GM23248 (cell line): ENCODE measurements at regions not wholly inside any gene's neighbourhood (a gene's known extent, or its start where the extent isn't known, plus 50 kb on each side); places are given as distances from the start of the nearest gene placed in this dataset.

ENCODE experiments used
- DNase-seq: peaks from one replicate; pipeline ENCODE4 v3.0.0-alpha.2; 2015
- H2AFZ ChIP-seq: fragments of 200-600 bp; sonication (generic); 2 replicates; pipeline ENCODE4 v1.6.1; 2016; ENCODE audit warnings: antibody characterized with exemption
- H3F3A ChIP-seq: fragments of 200-600 bp; sonication (generic); 2 replicates; pipeline ENCODE4 v1.6.1; 2016; ENCODE audit warnings: mild to moderate bottlenecking, antibody characterized with exemption, mixed run types; ENCODE audit not compliant: insufficient read depth
- H3K27ac ChIP-seq: fragments of 200-600 bp; sonication (generic); 2 replicates; pipeline ENCODE4 v1.5.1; 2016; ENCODE audit warnings: mild to moderate bottlenecking
- H3K27me3 ChIP-seq: fragments of 200-600 bp; sonication (generic); replicated peaks from 2 replicates; pipeline ENCODE4 v1.6.1; 2016; ENCODE audit warnings: mild to moderate bottlenecking; ENCODE audit not compliant: insufficient read depth
- H3K36me3 ChIP-seq: fragments of 200-600 bp; sonication (generic); 2 replicates; pipeline ENCODE4 v1.6.1; 2016; ENCODE audit warnings: low read depth, mild to moderate bottlenecking
- H3K4me1 ChIP-seq: fragments of 200-600 bp; sonication (generic); 2 replicates; pipeline ENCODE4 v1.6.1; 2016; ENCODE audit warnings: mild to moderate bottlenecking; ENCODE audit not compliant: insufficient read depth
- H3K4me2 ChIP-seq: fragments of 200-600 bp; sonication (generic); one replicate; pipeline ENCODE4 v1.6.1; 2016; ENCODE audit warnings: mild to moderate bottlenecking; ENCODE audit not compliant: unreplicated experiment
- H3K4me3 ChIP-seq: fragments of 200-600 bp; sonication (generic); 2 replicates; pipeline ENCODE4 v1.5.1; 2016; ENCODE audit warnings: mild to moderate bottlenecking
- H3K79me2 ChIP-seq: fragments of 200-600 bp; sonication (generic); 2 replicates; pipeline ENCODE4 v1.6.1; 2016; ENCODE audit warnings: mild to moderate bottlenecking; ENCODE audit not compliant: insufficient read depth
- H3K9ac ChIP-seq: fragments of 200-600 bp; sonication (generic); 2 replicates; pipeline ENCODE4 v1.6.1; 2016; ENCODE audit warnings: mild to moderate bottlenecking
- H3K9me2 ChIP-seq: fragments of 200-600 bp; sonication (generic); 2 replicates; pipeline ENCODE4 v1.6.1; 2016; ENCODE audit warnings: mixed run types, mild to moderate bottlenecking, moderate library complexity; ENCODE audit not compliant: insufficient read depth
- H3K9me3 ChIP-seq: fragments of 200-600 bp; sonication (generic); one replicate; pipeline ENCODE4 v1.6.1; 2017; ENCODE audit warnings: low read depth
- H4K20me1 ChIP-seq: fragments of 200-600 bp; sonication (generic); 2 replicates; pipeline ENCODE4 v1.6.0; 2016; ENCODE audit not compliant: insufficient read depth
- EZH2 ChIP-seq: fragments of 200-600 bp; sonication (generic); IDR thresholded peaks from 2 replicates; pipeline ENCODE4 v1.6.1; 2018; ENCODE audit warnings: antibody characterized with exemption, mild to moderate bottlenecking; ENCODE audit not compliant: insufficient read depth, poor library complexity, severe bottlenecking
- EZH2phosphoT487 ChIP-seq: fragments of 200-600 bp; sonication (generic); IDR thresholded peaks from 2 replicates; pipeline ENCODE4 v1.6.1; 2018; ENCODE audit warnings: antibody characterized with exemption, moderate library complexity, mild to moderate bottlenecking, low read depth; ENCODE audit not compliant: insufficient read depth
- WGBS, 2 experiments: methylation state at CpG; one replicate each; pipeline ENCODE4 v1.1.6; 2015 to 2017; ENCODE audit warnings: low lambda C conversion rate in 2 of 2, low coverage in 1 of 2; ENCODE audit errors: missing lambda C conversion rate in 2 of 2; 5-methylcytosine and 5-hydroxymethylcytosine counted together
- in situ Hi-C: fragments of 300-500 bp; cut with MboI; formaldehyde crosslinking; loops from 2 replicates; pipeline ENCODE4 v1.15.0; 2020

- Histone ChIP-seq H3K36me3 (no peaks in the 10 kb centered on the region), H3K9ac (no peak overlapping the region), H3K4me2 (no peak overlapping the region), H3K9me3 (no peaks in the 10 kb centered on the region), H3K27ac (no peak overlapping the region), H3K9me2 (no peaks in the 10 kb centered on the region), H3K79me2 (no peaks in the 10 kb centered on the region), H3K4me1 (no peaks in the 10 kb centered on the region), H3K27me3 (no peaks in the 10 kb centered on the region), H2AFZ (no peak overlapping the region), H3K4me3 (no peak overlapping the region), H4K20me1 (no peaks in the 10 kb centered on the region), H3F3A (no peaks in the 10 kb centered on the region)
- DNase-seq = no peak
- 40 to 47% methylated on average over 5 of the region's 5 CpGs for WGBS, 2 experiments
- TF ChIP-seq EZH2 (no peak), EZH2phosphoT487 (no peak)
- in situ Hi-C loops = no loop called here
Measured at GRCh38 chr6:168201799-168202198, 117.8 kb downstream of the DACT2 start.

DNA sequence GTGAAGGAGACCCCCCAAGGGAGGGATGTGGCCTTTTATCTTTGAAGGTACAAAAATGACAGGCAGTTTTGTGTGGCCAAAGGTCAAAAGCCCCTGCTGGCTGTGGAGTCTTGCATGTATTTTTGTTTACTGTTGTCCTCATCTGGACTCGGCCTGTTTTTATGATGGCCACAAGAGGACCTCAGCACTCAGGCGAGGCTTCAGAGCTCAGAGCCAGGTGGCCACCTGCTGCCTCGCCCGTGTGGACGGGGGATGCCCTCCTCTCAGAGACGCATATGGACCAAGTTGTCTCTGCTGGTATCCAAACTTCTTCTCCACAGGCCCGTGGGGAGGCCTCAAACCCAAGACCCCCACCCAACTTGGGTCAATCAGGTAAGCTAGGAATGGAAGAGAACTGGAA, 118.2 kb downstream of the DACT2 start:
- no peak overlapping the region for H3K9ac ChIP-seq
- H4K20me1 ChIP-seq = no peaks in the 10 kb centered on the region
- WGBS, 2 experiments = 63 to 69% methylated on average over 7 of the region's 7 CpGs
- H3K36me3 ChIP-seq = no peaks in the 10 kb centered on the region
- TF ChIP-seq EZH2phosphoT487 = no peak
- no peak for TF ChIP-seq EZH2
- H3K4me3 ChIP-seq = no peak overlapping the region
- no peaks in the 10 kb centered on the region for H3F3A ChIP-seq
- H3K9me2 ChIP-seq = no peaks in the 10 kb centered on the region
- no peaks in the 10 kb centered on the region for H3K79me2 ChIP-seq
- no peak for DNase-seq
- no peak overlapping the region for H3K4me2 ChIP-seq
- no peaks in the 10 kb centered on the region for H3K27me3 ChIP-seq
- H3K4me1 ChIP-seq = no peaks in the 10 kb centered on the region
- in situ Hi-C loops = no loop called here
- no peak overlapping the region for H2AFZ ChIP-seq
- no peak overlapping the region for H3K27ac ChIP-seq
- H3K9me3 ChIP-seq = no peaks in the 10 kb centered on the region

GRCh38 chr6:168200571-168201134, 118.9 kb downstream of the DACT2 start:
- no peaks in the 10 kb centered on the region for H3K4me1 ChIP-seq
- in situ Hi-C loops = no loop called here
- H3K9me2 ChIP-seq = no peaks in the 10 kb centered on the region
- no peak for TF ChIP-seq EZH2phosphoT487
- no peak overlapping the region for H3K27ac ChIP-seq
- WGBS, 2 experiments = 65 to 66% methylated on average over 8 of the region's 8 CpGs
- H3K27me3 ChIP-seq = no peaks in the 10 kb centered on the region
- no peak overlapping the region for H2AFZ ChIP-seq
- DNase-seq = no peak
- H4K20me1 ChIP-seq = no peaks in the 10 kb centered on the region
- H3K4me3 ChIP-seq = no peak overlapping the region
- no peaks in the 10 kb centered on the region for H3K36me3 ChIP-seq
- H3K79me2 ChIP-seq = no peaks in the 10 kb centered on the region
- no peak overlapping the region for H3K9ac ChIP-seq
- H3K4me2 ChIP-seq = no peak overlapping the region
- no peaks in the 10 kb centered on the region for H3F3A ChIP-seq
- H3K9me3 ChIP-seq = no peaks in the 10 kb centered on the region

DNA sequence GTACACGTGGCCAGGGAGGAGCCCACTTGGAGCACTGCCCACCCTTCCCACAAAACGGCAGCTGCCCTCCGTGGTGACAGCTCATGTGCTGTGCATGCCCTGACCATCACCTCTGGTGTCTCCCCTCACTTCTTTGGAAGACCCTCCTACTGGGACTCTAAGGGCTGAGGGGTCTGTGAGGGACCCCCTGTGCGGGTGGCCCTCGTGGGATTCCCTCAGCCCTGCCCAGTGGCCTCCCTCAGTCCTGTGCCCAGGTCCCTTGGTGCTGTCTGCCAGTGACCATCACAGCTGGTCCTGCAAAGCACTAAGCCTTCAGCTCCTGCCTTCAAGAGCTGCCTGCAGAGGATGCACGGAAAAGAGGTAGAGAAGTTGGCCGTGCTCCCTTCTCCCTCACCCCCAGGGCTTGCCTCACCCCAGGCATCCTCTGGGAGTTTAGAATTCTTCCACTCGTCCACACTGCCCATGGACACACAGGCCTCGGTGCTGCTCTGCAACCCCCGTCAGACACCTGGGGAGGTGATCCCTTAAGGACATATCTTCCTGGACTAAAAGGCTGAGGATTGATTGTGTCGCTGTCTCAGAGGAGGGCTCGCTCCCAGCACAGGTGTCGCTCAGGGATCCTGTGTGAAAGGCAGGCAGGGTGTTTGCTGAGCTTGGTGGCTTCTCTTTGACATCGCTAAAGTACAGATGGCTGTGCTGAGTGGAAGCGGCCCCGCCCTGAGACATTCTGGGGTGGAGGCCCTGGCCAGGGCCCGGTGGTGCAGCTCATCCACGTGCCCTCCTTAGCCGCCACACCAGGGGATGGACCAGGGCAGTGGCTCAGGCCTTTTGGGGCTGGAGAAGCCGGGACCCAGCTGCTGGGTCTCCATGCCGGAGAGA, 119.5 kb upstream of the FRMD1 start:
- WGBS, 2 experiments = 56 to 66% methylated on average over 19 to 21 of the region's 21 CpGs
- Histone ChIP-seq H3K9me3 (no peaks in the 10 kb centered on the region), H3K4me1 (no peaks in the 10 kb centered on the region), H3K9me2 (no peaks in the 10 kb centered on the region), H3K4me2 (no peak overlapping the region), H3K79me2 (no peaks in the 10 kb centered on the region), H3K27me3 (no peaks in the 10 kb centered on the region), H2AFZ (no peak overlapping the region), H4K20me1 (no peaks in the 10 kb centered on the region), H3F3A (no peaks in the 10 kb centered on the region), H3K4me3 (no peak overlapping the region), H3K27ac (no peak overlapping the region), H3K36me3 (no peaks in the 10 kb centered on the region), H3K9ac (no peak overlapping the region)
- no peak for DNase-seq
- TF ChIP-seq EZH2 (no peak), EZH2phosphoT487 (no peak)
- in situ Hi-C loops = no loop called here
